HepG2 (cell line): ENCODE measurements at regions not wholly inside any gene's neighbourhood (a gene's known extent, or its start where the extent isn't known, plus 50 kb on each side); places are given as distances from the start of the nearest gene placed in this dataset.
A peak's percentile ranks its signal among the peaks of the same experiment; 100 is the strongest.

Experiments used
- AKAP8 ChIP-seq: sonication (generic); formaldehyde crosslinking; IDR thresholded peaks from 2 replicates; pipeline ENCODE4 v1.5.1; 2020; ENCODE audit warnings: mild to moderate bottlenecking, missing genetic modification reagents
- CEBPZ ChIP-seq: IDR thresholded peaks from 2 replicates; pipeline ENCODE4 v1.6.1; 2012; ENCODE audit warnings: low read length, improper control_type of control experiment
- HMGXB3 ChIP-seq: sonication (generic); formaldehyde crosslinking; IDR thresholded peaks from 2 replicates; pipeline ENCODE4 v1.4.0; 2020; ENCODE audit warnings: missing genetic modification reagents, borderline replicate concordance
- HNRNPUL1 ChIP-seq: fragments of 200-400 bp; formaldehyde crosslinking; IDR thresholded peaks from 2 replicates; pipeline ENCODE4 v1.6.1; 2017; ENCODE audit warnings: low read depth, mild to moderate bottlenecking, low read length, moderate library complexity
- KIAA2018 ChIP-seq: sonication (generic); formaldehyde crosslinking; IDR thresholded peaks from 2 replicates; pipeline ENCODE4 v1.5.0; 2020; ENCODE audit warnings: mild to moderate bottlenecking, missing genetic modification reagents, borderline replicate concordance
- KLF13 ChIP-seq: sonication (generic); formaldehyde crosslinking; IDR thresholded peaks from 2 replicates; pipeline ENCODE4 v1.4.0; 2020; ENCODE audit warnings: mild to moderate bottlenecking, missing genetic modification reagents
- MIER3 ChIP-seq: IDR thresholded peaks from 2 replicates; pipeline ENCODE4 v1.6.1; 2016; ENCODE audit warnings: missing compliant biosample characterization, borderline replicate concordance
- MLLT10 ChIP-seq: sonication (generic); formaldehyde crosslinking; IDR thresholded peaks from 2 replicates; pipeline ENCODE4 v1.4.0; 2020; ENCODE audit warnings: missing genetic modification reagents
- SP4 ChIP-seq: sonication (generic); formaldehyde crosslinking; IDR thresholded peaks from 2 replicates; pipeline ENCODE4 v1.8.1; 2023; ENCODE audit warnings: mild to moderate bottlenecking, missing genetic modification reagents
- TP53 ChIP-seq: sonication (generic); formaldehyde crosslinking; conservative IDR thresholded peaks from 2 replicates; pipeline ENCODE4 v1.4.0; 2020; ENCODE audit warnings: missing genetic modification reagents
- ZMAT3 ChIP-seq: sonication (generic); formaldehyde crosslinking; conservative IDR thresholded peaks from 2 replicates; pipeline ENCODE4 v1.7.0; 2021; ENCODE audit warnings: missing genetic modification reagents
- ZNF235 ChIP-seq: sonication (generic); formaldehyde crosslinking; IDR thresholded peaks from 2 replicates; pipeline ENCODE4 v1.8.1; 2023; ENCODE audit warnings: mild to moderate bottlenecking, missing genetic modification reagents, borderline replicate concordance
- ZNF607 ChIP-seq: sonication (generic); formaldehyde crosslinking; IDR thresholded peaks from 2 replicates; pipeline ENCODE4 v1.5.1; 2020; ENCODE audit warnings: missing genetic modification reagents, mild to moderate bottlenecking, borderline replicate concordance
- ZSCAN12 ChIP-seq: sonication (generic); formaldehyde crosslinking; IDR thresholded peaks from 2 replicates; pipeline ENCODE4 v1.9.0; 2021; ENCODE audit warnings: mild to moderate bottlenecking, missing genetic modification reagents

GRCh38 chr2:53422979-53423378, 344.6 kb upstream of the CHAC2 start (continued):
- TF ChIP-seq KIAA2018 (CRISPR knock-in tag) (no peak), HMGXB3 (CRISPR knock-in tag) (no peak), ZNF235 (CRISPR knock-in tag) (no peak), ZMAT3 (CRISPR knock-in tag) (no peak), MIER3 (CRISPR knock-in tag) (no peak), ZNF607 (CRISPR knock-in tag) (no peak), TP53 (CRISPR knock-in tag) (no peak), ZSCAN12 (CRISPR knock-in tag) (no peak), HNRNPUL1 (no peak), MLLT10 (CRISPR knock-in tag) (no peak), KLF13 (no peak), CEBPZ (no peak), AKAP8 (CRISPR knock-in tag) (no peak), SP4 (CRISPR knock-in tag) (peak; percentile 40; the same call in 1 of the 2 replicates)
